ENCODE measurements at regions not wholly inside any gene's neighbourhood (a gene's known extent, or its start where the extent isn't known, plus 50 kb on each side); places are given as distances from the start of the nearest gene placed in this dataset.

DNA sequence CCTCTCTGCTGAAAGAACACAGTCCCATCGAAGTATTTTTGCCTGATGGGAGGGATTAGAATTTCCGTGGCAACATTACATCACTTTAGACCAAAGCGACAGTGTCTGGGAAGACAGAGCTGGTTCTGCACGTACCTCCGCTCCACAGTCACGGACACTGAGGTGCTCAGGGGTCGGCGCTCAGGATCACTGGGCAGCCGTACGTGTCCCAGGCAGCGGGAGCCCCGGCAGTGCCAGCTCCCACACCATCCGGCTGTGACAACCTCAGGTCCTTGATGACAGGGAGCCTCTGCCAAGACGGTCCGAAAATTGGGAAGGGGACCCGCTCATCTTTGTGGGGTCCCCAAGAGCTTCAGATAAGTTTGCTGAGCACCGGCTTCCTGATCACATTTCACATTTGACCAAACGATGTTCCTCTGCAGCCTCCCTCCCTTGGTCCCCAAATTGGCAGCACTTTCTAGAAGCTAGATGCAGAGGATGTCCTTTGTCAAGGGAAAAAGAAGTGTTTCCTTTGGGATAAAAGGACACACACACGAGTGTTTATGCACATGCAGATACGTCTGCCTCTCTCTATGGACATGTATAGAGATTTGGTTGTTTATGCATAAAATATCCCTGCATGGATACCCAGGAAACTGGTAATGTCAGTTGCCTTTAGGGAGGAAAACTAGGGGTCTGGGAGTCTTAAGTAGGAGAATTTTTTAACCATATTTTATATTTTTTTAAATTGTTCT lies 61.6 kb upstream of the LINC01488 start:
- TF ChIP-seq, protein P1, sequence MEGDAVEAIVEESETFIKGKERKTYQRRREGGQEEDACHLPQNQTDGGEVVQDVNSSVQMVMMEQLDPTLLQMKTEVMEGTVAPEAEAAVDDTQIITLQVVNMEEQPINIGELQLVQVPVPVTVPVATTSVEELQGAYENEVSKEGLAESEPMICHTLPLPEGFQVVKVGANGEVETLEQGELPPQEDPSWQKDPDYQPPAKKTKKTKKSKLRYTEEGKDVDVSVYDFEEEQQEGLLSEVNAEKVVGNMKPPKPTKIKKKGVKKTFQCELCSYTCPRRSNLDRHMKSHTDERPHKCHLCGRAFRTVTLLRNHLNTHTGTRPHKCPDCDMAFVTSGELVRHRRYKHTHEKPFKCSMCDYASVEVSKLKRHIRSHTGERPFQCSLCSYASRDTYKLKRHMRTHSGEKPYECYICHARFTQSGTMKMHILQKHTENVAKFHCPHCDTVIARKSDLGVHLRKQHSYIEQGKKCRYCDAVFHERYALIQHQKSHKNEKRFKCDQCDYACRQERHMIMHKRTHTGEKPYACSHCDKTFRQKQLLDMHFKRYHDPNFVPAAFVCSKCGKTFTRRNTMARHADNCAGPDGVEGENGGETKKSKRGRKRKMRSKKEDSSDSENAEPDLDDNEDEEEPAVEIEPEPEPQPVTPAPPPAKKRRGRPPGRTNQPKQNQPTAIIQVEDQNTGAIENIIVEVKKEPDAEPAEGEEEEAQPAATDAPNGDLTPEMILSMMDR (IDR thresholded peaks at IDR 0.05; ENCODE audit: insufficient read depth, low read depth, low read length): no peak
- no peak for TF ChIP-seq EZH2 (IDR thresholded peaks at IDR 0.05; ENCODE audit: insufficient read depth, low read length)

Measured in astrocyte (in vitro differentiated cells and primary cell).